ENCODE measurements at regions not wholly inside any gene's neighbourhood (a gene's known extent, or its start where the extent isn't known, plus 50 kb on each side); places are given as distances from the start of the nearest gene placed in this dataset.

DNA sequence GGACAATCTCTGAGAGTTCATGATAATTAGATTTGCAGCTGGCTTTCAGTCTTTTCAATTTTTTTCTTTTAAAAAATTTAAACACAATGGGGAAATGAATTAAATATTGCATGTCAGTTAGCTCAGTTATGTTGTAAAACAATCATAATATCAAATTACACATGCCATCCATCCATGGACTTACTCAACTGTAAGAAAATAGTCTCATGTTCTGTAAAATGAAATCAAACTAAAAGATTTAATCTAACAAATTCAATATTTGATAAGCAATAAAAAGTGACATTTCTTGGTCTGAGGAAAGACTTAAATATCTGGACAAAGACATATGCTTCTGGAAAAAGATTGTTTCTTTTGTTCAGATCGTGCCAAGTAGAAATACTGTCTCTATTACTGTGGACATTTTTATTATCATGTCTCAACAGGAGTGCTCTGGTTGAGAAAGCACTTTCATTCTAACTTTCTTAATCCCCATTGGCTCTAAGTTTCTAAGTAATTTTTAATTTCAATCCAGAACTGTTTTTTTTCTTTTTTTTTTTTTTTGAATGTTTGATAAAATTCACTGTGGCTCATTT is 179.2 kb upstream of the FAM3C start:
- TF ChIP-seq, protein P1, sequence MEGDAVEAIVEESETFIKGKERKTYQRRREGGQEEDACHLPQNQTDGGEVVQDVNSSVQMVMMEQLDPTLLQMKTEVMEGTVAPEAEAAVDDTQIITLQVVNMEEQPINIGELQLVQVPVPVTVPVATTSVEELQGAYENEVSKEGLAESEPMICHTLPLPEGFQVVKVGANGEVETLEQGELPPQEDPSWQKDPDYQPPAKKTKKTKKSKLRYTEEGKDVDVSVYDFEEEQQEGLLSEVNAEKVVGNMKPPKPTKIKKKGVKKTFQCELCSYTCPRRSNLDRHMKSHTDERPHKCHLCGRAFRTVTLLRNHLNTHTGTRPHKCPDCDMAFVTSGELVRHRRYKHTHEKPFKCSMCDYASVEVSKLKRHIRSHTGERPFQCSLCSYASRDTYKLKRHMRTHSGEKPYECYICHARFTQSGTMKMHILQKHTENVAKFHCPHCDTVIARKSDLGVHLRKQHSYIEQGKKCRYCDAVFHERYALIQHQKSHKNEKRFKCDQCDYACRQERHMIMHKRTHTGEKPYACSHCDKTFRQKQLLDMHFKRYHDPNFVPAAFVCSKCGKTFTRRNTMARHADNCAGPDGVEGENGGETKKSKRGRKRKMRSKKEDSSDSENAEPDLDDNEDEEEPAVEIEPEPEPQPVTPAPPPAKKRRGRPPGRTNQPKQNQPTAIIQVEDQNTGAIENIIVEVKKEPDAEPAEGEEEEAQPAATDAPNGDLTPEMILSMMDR (IDR thresholded peaks at IDR 0.05): no peak
- no peak for TF ChIP-seq POLR2AphosphoS5 (IDR thresholded peaks at IDR 0.05)
- no peak for TF ChIP-seq POLR2A (IDR thresholded peaks at IDR 0.05)

Data from stomach (tissue), 4 donors.